ENCODE measurements at regions not wholly inside any gene's neighbourhood (a gene's known extent, or its start where the extent isn't known, plus 50 kb on each side); places are given as distances from the start of the nearest gene placed in this dataset.

DNA sequence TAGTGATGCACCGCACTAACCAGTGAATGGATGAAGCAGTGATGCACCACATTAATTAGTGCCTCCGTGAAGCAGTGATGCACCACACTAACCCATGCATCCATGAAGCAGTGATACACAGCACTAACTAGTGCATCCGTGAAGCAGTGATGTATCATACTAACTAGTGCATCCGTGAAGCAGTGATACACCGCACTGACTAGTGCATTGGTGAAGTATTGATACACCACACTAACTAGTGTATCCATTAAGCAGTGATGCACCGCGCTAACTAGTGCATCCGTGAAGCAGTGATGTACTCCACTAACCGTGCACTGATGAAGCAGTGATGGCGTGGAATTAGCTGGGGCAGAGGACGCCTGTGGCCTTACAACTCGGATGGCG is 80.6 kb upstream of the NKD1 start:
- no peak for ATAC-seq (ENCODE audit: low read depth in 2 of 2)
- Mint-ChIP-seq H3K27ac (no peak overlapping the region), H3K27me3 (peaks cover 46 to 69% (median 68%) of the 10 kb centered on the region in 3 donors), H3K36me3 (no peaks in the 10 kb centered on the region), H3K4me3 (peak overlapping the region in 5 of 8 donors; percentile 9 to 61 (median 33)), H3K4me1 (peaks cover 0 to 7% (median 0%) of the 10 kb centered on the region in 3 donors), H3K9me3 (no peaks in the 10 kb centered on the region)
- no peak for DNase-seq

- ATAC-seq (ENCODE audit: low read depth in 2 of 2) (no peak), DNase-seq (no peak)
- H3K27ac Mint-ChIP-seq, result no peak overlapping the region
- peaks cover 45 to 73% (median 73%) of the 10 kb centered on the region in 3 donors for H3K27me3 Mint-ChIP-seq
- H3K9me3 Mint-ChIP-seq, result no peaks in the 10 kb centered on the region
- H3K4me1 Mint-ChIP-seq, result peaks cover 0 to 7% (median 0%) of the 10 kb centered on the region in 3 donors
- H3K36me3 Mint-ChIP-seq, result no peaks in the 10 kb centered on the region
- no peak overlapping the region for H3K4me3 Mint-ChIP-seq
Measured at GRCh38 chr16:50466170-50466569, 82.0 kb upstream of the NKD1 start.

- DNase-seq (no peak), ATAC-seq (ENCODE audit: low read depth in 2 of 2) (no peak)
- Mint-ChIP-seq H3K27me3 (peaks cover 35 to 74% (median 73%) of the 10 kb centered on the region in 3 donors), H3K36me3 (no peaks in the 10 kb centered on the region), H3K9me3 (no peaks in the 10 kb centered on the region), H3K27ac (peak overlapping the region in 1 of 6 donors; percentile 92), H3K4me3 (no peak overlapping the region), H3K4me1 (peaks cover 0 to 7% (median 0%) of the 10 kb centered on the region in 3 donors)
Measured at GRCh38 chr16:50464325-50465290, 83.6 kb upstream of the NKD1 start.

- H3K9me3 Mint-ChIP-seq, result no peaks in the 10 kb centered on the region
- H3K27me3 Mint-ChIP-seq, result peaks cover 37 to 69% (median 69%) of the 10 kb centered on the region in 3 donors
- no peaks in the 10 kb centered on the region for H3K36me3 Mint-ChIP-seq
- ATAC-seq (ENCODE audit: low read depth in 2 of 2) (no peak), DNase-seq (no peak)
- H3K4me1 Mint-ChIP-seq, result peaks cover 0 to 4% (median 0%) of the 10 kb centered on the region in 3 donors
- peak overlapping the region in 2 of 6 donors; percentile 49 to 92 for H3K27ac Mint-ChIP-seq
- H3K4me3 Mint-ChIP-seq, result no peak overlapping the region
Measured at GRCh38 chr16:50463581-50464324, 84.4 kb upstream of the NKD1 start.

DNA sequence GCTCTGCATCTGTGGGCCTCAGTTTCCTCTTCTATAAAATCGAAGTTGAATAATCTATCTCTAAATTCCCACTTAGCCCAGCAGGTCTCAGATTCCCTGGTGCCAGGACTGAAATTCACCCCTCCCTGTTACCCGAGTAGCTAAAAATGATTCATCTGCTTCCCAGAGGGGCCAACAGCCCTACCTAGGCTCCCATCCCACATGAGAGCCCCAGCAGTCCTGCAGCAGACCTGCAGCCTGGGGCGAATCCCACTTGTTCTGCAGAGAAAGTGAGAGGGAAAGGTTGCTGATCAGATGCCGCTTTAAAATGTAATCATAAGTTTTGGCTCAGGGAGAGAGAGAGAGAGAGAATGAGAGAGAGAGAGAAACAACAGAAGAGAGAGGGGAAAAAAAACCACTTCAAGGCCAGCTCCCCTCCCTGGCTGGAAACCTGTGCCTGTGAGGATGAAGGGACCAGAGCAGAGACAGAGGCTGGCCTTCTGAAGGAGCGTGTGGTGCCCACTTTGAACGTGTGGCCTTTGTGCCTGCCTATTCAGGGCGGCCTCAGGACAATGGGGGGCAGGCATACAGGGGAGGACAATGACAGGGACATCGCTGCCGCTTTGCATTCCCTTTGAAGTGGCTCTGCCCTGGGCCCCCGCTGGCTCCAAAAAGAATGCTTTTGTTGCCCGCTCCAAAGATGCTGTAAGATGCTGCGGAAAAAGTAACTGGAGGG is 85.2 kb upstream of the NKD1 start:
- H3K4me1 Mint-ChIP-seq, result no peaks in the 10 kb centered on the region
- no peaks in the 10 kb centered on the region for H3K9me3 Mint-ChIP-seq
- ATAC-seq (ENCODE audit: low read depth in 2 of 2) (no peak), DNase-seq (no peak)
- peak overlapping the region in 1 of 8 donors; percentile 6 for H3K4me3 Mint-ChIP-seq
- no peaks in the 10 kb centered on the region for H3K36me3 Mint-ChIP-seq
- H3K27me3 Mint-ChIP-seq, result peaks cover 36 to 68% (median 64%) of the 10 kb centered on the region in 3 donors
- H3K27ac Mint-ChIP-seq, result peak overlapping the region in 1 of 6 donors; percentile 42

- no peaks in the 10 kb centered on the region for H3K4me1 Mint-ChIP-seq
- ATAC-seq (ENCODE audit: low read depth in 2 of 2), result no peak
- no peak overlapping the region for H3K4me3 Mint-ChIP-seq
- H3K27me3 Mint-ChIP-seq, result peaks cover 27 to 71% (median 71%) of the 10 kb centered on the region in 3 donors
- H3K36me3 Mint-ChIP-seq, result no peaks in the 10 kb centered on the region
- no peak for DNase-seq
- H3K9me3 Mint-ChIP-seq, result peaks cover 0 to 2% (median 0%) of the 10 kb centered on the region in 7 donors
- H3K27ac Mint-ChIP-seq, result no peak overlapping the region
Measured at GRCh38 chr16:50461400-50461760, 86.8 kb upstream of the NKD1 start.

GRCh38 chr16:50460538-50461399 is 87.4 kb upstream of the NKD1 start:
- DNase-seq (no peak), ATAC-seq (ENCODE audit: low read depth in 2 of 2) (no peak)

GRCh38 chr16:50459496-50460080 is 88.6 kb upstream of the NKD1 start:
- no peak overlapping the region for H3K27ac Mint-ChIP-seq
- H3K9me3 Mint-ChIP-seq, result peaks cover 0 to 2% (median 0%) of the 10 kb centered on the region in 7 donors

More at GRCh38 chr16:50460538-50461399, 87.4 kb upstream of the NKD1 start:
- H3K27ac Mint-ChIP-seq, result no peak overlapping the region
- peaks cover 24 to 71% (median 66%) of the 10 kb centered on the region in 3 donors for H3K27me3 Mint-ChIP-seq
- H3K9me3 Mint-ChIP-seq, result peaks cover 0 to 2% (median 0%) of the 10 kb centered on the region in 7 donors
- no peaks in the 10 kb centered on the region for H3K36me3 Mint-ChIP-seq
- H3K4me3 Mint-ChIP-seq, result no peak overlapping the region
- H3K4me1 Mint-ChIP-seq, result no peaks in the 10 kb centered on the region

DNA sequence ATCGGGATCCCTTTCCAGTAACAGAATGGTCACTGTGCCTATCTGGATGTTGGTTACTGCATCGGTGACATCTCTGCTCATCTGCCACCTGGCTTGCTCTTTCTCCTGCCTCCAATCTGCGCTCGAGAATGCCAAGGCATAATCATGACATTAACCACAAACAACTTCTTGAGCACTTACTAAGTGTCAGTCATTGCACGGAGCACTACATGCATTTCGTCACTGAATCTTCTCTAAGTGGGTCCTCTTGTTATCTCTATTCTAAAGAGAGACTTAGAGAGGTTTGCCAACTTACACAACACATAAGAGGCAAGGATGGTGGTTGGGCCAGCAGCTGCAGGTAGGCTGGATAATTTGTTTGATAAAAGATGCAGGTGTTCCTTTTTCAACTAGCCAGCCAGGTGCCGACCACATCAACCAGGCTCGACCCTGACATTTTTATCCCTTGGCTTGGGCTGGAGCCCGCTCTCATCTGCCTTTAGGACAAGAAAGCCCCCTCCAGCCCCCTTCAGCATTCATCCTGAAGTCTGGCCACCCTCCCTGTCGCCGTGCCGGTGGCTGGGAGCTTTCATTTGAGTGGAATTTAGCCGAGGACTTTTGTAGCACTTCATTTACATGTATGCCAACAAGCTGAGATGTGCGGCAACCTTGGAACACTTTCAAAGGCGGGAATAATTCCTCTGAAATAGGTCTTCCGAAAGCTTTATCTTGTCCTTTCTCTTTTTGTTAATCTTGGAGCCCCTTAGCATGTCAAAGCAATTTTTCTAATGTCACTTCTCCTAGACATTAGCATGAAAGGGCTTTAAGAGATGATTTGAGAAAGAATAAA is 89.3 kb upstream of the NKD1 start:
- Mint-ChIP-seq H3K9me3 (peaks cover 0 to 2% (median 0%) of the 10 kb centered on the region in 7 donors), H3K36me3 (no peaks in the 10 kb centered on the region)
- no peak for ATAC-seq (ENCODE audit: low read depth in 2 of 2)

More at GRCh38 chr16:50459496-50460080, 88.6 kb upstream of the NKD1 start:
- ATAC-seq (ENCODE audit: low read depth in 2 of 2) (no peak), DNase-seq (no peak)
- Mint-ChIP-seq H3K36me3 (no peaks in the 10 kb centered on the region), H3K4me3 (no peak overlapping the region), H3K4me1 (no peaks in the 10 kb centered on the region), H3K27me3 (peaks cover 21 to 65% (median 59%) of the 10 kb centered on the region in 3 donors)

DNA sequence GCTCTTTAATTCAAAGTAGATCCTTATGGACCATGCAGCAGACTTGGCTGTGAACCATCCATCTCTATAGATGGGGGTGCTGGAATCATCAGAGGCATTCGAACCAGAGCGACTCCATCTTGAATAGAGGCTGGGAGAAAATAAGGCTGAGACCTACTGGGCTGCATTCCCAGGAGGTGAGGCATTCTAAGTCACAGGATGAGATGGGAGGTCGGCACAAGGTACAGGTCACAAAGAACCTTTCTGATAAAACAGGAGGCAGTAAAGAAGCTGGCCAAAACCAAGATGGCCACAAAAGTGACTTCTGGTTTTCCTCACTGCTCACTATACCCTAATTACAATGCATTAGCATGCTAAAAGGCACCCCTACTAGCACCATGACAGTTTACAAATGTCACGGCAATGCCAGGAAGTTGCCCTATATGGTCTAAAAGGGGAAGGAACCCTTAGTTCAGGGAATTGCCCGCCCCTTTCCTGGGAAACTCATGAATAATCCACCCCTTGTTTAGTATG is 89.2 kb upstream of the BRD7 start:
- DNase-seq, result no peak
- H3K4me3 Mint-ChIP-seq, result no peak overlapping the region
- H3K27ac Mint-ChIP-seq, result no peak overlapping the region
- H3K9me3 Mint-ChIP-seq, result peaks cover 0 to 2% (median 0%) of the 10 kb centered on the region in 7 donors
- ATAC-seq (ENCODE audit: low read depth in 2 of 2), result no peak
- H3K36me3 Mint-ChIP-seq, result no peaks in the 10 kb centered on the region
- H3K4me1 Mint-ChIP-seq, result no peaks in the 10 kb centered on the region
- peaks cover 16 to 57% (median 46%) of the 10 kb centered on the region in 3 donors for H3K27me3 Mint-ChIP-seq

More for the DNA sequence above, 89.3 kb upstream of the NKD1 start:
- Mint-ChIP-seq H3K27ac (no peak overlapping the region), H3K4me3 (no peak overlapping the region), H3K27me3 (peaks cover 17 to 65% (median 54%) of the 10 kb centered on the region in 3 donors), H3K4me1 (no peaks in the 10 kb centered on the region)
- DNase-seq, result no peak

DNA sequence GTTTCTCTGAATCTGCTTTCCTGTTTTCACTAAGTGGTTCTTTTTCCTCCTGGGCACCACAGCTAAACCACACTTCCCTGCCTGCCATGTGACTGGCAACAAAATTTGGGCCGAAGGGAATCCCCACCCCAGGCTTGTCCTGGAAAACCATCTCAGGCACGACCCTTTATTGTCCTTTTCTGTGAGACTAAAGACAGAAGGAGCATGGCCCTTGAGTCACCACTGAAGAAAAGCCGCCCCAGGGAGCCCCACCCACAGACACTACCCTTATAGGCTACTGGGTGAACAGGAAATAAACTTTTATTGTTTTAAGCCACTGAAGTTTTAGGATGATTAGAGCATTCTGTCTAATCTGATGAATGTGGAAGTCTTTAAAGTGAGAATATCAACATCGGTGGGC is 88.6 kb upstream of the BRD7 start:
- Mint-ChIP-seq H3K4me3 (no peak overlapping the region), H3K27me3 (peaks cover 19 to 52% (median 41%) of the 10 kb centered on the region in 3 donors)

More for the DNA sequence above, 88.6 kb upstream of the BRD7 start:
- DNase-seq (no peak), ATAC-seq (ENCODE audit: low read depth in 2 of 2) (no peak)
- Mint-ChIP-seq H3K27ac (peak overlapping the region in 1 of 6 donors; percentile 4), H3K36me3 (no peaks in the 10 kb centered on the region), H3K4me1 (no peaks in the 10 kb centered on the region), H3K9me3 (peaks cover 0 to 2% (median 0%) of the 10 kb centered on the region in 7 donors)

Data from naive B cell (primary cell).